ENCODE measurements at regions not wholly inside any gene's neighbourhood (a gene's known extent, or its start where the extent isn't known, plus 50 kb on each side); places are given as distances from the start of the nearest gene placed in this dataset.

- Mint-ChIP-seq H3K4me3 (ENCODE audit: unreplicated experiment) (no peak overlapping the region), H3K4me1 (ENCODE audit: unreplicated experiment) (no peaks in the 10 kb centered on the region), H3K9me3 (ENCODE audit: unreplicated experiment) (peaks cover under 1% of the 10 kb centered on the region), H3K27ac (ENCODE audit: unreplicated experiment) (no peak overlapping the region), H3K36me3 (ENCODE audit: unreplicated experiment) (no peaks in the 10 kb centered on the region), H3K27me3 (ENCODE audit: unreplicated experiment) (no peaks in the 10 kb centered on the region)
- DNase-seq (ENCODE audit: extremely low spot score, unreplicated experiment), result no peak
- TF ChIP-seq CTCF (IDR thresholded peaks at IDR 0.05), result no peak
Observed at GRCh38 chr10:80945264-80945880, 407.7 kb downstream of the SH2D4B start.

GRCh38 chr10:80946073-80946472, 408.4 kb downstream of the SH2D4B start:
- no peaks in the 10 kb centered on the region for H3K36me3 Mint-ChIP-seq (ENCODE audit: unreplicated experiment)
- peaks cover 3% of the 10 kb centered on the region for H3K9me3 Mint-ChIP-seq (ENCODE audit: unreplicated experiment)
- no peaks in the 10 kb centered on the region for H3K4me1 Mint-ChIP-seq (ENCODE audit: unreplicated experiment)
- H3K27ac Mint-ChIP-seq (ENCODE audit: unreplicated experiment), result no peak overlapping the region
- TF ChIP-seq CTCF (IDR thresholded peaks at IDR 0.05), result no peak
- H3K4me3 Mint-ChIP-seq (ENCODE audit: unreplicated experiment), result no peak overlapping the region
- no peaks in the 10 kb centered on the region for H3K27me3 Mint-ChIP-seq (ENCODE audit: unreplicated experiment)
- no peak for DNase-seq (ENCODE audit: extremely low spot score, unreplicated experiment)

- no peak for TF ChIP-seq CTCF (IDR thresholded peaks at IDR 0.05)
- no peak overlapping the region for H3K4me3 Mint-ChIP-seq (ENCODE audit: unreplicated experiment)
- no peaks in the 10 kb centered on the region for H3K36me3 Mint-ChIP-seq (ENCODE audit: unreplicated experiment)
- H3K9me3 Mint-ChIP-seq (ENCODE audit: unreplicated experiment), result peaks cover 3% of the 10 kb centered on the region
- H3K27me3 Mint-ChIP-seq (ENCODE audit: unreplicated experiment), result no peaks in the 10 kb centered on the region
- no peak for DNase-seq (ENCODE audit: extremely low spot score, unreplicated experiment)
- no peaks in the 10 kb centered on the region for H3K4me1 Mint-ChIP-seq (ENCODE audit: unreplicated experiment)
- no peak overlapping the region for H3K27ac Mint-ChIP-seq (ENCODE audit: unreplicated experiment)
Observed at GRCh38 chr10:80946957-80947726, 409.4 kb downstream of the SH2D4B start.

GRCh38 chr10:80949785-80950184, 412.1 kb downstream of the SH2D4B start:
- TF ChIP-seq CTCF (IDR thresholded peaks at IDR 0.05), result no peak
- Mint-ChIP-seq H3K4me3 (ENCODE audit: unreplicated experiment) (no peak overlapping the region), H3K9me3 (ENCODE audit: unreplicated experiment) (peaks cover 3% of the 10 kb centered on the region), H3K27me3 (ENCODE audit: unreplicated experiment) (no peaks in the 10 kb centered on the region), H3K36me3 (ENCODE audit: unreplicated experiment) (no peaks in the 10 kb centered on the region), H3K27ac (ENCODE audit: unreplicated experiment) (no peak overlapping the region), H3K4me1 (ENCODE audit: unreplicated experiment) (no peaks in the 10 kb centered on the region)
- no peak for DNase-seq (ENCODE audit: extremely low spot score, unreplicated experiment)

GRCh38 chr10:80952436-80952835, 414.7 kb downstream of the SH2D4B start:
- peaks cover 3% of the 10 kb centered on the region for H3K9me3 Mint-ChIP-seq (ENCODE audit: unreplicated experiment)
- DNase-seq (ENCODE audit: extremely low spot score, unreplicated experiment), result no peak
- H3K4me1 Mint-ChIP-seq (ENCODE audit: unreplicated experiment), result no peaks in the 10 kb centered on the region
- no peak overlapping the region for H3K27ac Mint-ChIP-seq (ENCODE audit: unreplicated experiment)
- no peak for TF ChIP-seq CTCF (IDR thresholded peaks at IDR 0.05)
- H3K36me3 Mint-ChIP-seq (ENCODE audit: unreplicated experiment), result no peaks in the 10 kb centered on the region
- H3K27me3 Mint-ChIP-seq (ENCODE audit: unreplicated experiment), result no peaks in the 10 kb centered on the region
- H3K4me3 Mint-ChIP-seq (ENCODE audit: unreplicated experiment), result no peak overlapping the region

Data from osteocyte (in vitro differentiated cells).